ENCODE measurements at regions not wholly inside any gene's neighbourhood (a gene's known extent, or its start where the extent isn't known, plus 50 kb on each side); places are given as distances from the start of the nearest gene placed in this dataset.
"Not testable (repeated sequence)": the region's sequence is repeated elsewhere in the genome, so short reads cannot be mapped to it uniquely, and the experiment has no call there.

DNA sequence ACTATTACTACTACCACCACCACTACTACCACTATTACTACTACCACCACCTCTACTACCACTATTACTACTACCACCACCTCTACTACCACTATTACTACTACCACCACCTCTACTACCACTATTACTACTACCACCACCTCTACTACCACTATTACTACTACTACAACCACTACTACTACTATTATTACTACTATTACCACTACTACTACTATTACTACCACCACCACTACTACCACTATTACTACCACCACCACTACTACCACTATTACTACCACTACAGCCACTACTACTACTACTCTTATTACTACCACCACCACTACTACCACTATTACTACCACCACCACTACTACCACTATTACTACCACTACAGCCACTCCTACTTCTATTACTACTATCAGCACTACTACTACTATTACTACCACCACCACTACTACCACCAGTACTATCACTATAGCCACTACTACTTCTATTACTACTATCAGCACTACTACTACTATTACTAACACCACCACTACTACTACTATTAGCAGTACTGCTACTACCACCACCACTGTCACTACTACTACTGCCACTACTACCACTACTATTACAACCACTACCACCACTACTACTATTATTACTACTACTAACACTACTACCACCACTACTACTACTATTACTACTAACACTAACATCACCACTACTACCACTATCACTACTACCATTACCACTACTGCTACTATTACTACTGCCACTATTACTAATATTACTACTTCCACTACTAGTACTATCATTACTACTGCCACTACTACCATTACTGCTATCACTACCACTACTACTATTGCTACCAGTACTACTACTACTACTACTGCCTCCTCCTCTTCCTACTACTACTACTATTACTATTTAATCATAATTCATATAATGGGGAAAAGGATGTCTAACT lies 669.2 kb upstream of the SOX11 start:
- DNase-seq: not testable (repeated sequence)

DNA sequence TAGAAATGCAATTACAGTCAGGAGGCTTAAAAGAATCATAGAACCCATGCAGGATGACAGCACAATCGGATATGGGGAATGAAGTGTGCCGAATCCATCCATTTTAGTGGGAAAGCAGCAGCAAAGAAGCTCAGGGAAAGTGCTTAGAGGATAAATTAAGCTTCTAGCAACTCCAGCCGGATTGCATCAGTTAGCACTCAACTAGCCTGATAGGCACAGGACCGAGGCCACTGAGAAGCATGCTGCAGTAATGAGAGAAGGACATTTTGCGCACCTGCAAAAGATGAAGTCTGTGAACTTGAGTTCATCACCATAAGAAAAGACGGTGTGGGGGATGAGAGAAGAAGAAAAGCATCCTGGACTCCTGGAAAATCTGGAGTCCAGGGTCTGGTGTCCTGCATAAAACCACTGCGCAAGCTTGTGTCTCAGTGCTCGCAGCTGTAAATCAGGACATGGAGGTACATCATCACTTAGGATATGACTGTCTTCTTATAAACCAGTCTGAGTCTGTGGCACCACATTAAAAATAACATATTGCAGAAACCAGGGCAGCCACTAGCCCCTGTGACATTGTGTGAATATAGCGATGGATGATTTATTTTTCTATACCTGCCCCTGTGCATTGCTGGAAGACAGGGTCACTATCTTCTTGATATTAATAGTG lies 665.5 kb upstream of the SOX11 start:
- no peak for DNase-seq

DNA sequence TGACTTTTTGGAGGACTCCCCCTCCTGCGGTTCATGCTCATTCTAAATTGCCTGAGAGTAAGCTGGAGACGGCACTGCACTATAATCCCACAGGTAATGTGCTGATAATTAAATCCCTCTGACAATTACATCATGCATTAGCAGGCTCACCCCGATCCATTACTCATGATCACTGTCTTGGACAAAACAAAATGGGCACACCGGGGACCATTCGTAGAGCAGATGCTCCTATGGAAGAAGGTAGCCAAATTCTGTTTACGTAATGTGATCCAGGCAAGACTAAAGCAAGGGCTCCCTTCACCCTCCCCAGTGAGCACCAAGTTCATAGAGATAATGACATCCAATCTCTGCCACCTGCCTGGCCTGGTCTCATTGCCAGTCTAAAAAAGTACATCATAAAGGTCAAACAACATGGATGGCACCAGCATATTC lies 657.1 kb upstream of the SOX11 start:
- peak; percentile 20 to 50 for DNase-seq

DNA sequence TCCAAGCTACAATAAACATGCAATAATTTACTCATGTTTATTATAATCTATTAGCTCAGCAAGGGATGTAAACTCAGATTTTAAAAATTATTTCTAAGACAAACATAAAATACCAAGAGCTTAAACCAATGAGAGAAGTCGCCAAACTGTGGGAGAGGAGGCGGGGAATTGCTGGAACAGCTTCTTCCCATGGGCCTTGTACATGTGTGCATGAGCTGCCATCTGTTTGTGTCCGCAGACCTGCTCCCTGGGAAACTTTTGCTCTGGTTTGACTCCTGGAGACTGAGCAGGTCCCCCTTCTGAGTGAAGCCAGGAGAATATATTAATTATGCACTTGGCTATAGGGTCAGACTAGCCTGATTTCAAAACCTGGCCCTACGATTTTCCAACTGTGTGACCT lies 655.9 kb upstream of the SOX11 start:
- no peak for DNase-seq

DNA sequence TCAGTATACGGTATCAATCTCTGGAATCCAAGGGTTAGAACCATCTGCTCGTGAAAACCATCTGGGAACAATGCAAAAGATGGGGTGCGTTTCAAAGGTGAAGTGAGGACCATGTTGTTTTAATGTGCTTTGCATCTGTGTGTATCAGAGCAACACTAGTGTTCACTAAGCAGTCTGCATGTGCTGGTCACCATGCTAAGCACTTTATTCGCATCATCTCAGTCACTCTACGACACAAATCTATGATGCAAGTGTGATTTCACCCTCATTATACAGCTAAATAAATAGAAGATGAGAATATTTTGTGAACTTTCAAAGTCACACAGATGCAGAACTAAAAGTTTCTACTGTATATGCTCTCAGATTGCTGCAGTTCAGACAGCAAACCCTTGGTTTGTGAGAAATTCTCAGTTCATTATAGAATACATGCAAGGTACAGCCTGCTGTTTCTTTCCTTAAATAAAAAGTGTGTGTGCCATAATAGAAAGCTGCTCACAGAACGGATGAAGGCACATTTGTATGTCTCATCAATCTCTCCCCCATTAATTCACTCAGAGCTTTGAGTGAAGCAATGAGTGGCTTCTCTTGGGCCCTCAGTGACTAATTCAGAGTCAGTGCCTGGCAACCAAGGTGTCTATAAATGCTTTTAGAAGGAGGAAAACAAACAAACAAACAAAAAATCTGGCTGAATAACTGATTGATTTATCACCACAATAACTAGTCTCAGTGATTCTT lies 652.8 kb upstream of the SOX11 start:
- DNase-seq: no peak

DNA sequence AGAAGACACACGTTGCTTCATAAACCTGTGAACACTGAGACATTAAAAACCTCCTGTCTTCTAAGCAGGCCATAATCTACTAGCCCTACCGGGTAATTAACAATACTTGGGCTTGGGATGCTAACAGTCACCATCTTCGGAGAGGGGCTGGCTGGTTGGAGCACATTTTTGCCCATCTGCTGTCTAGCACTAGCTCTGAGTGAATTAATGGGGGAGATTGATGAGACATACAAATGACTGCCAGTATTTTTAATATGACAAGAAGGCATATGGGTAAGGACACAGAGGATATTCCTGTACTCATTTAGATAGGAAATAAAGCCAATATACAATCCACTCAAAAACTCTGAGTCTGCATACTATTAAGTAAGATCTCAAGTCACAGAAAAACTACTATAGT lies 651.6 kb upstream of the SOX11 start:
- DNase-seq: no peak

DNA sequence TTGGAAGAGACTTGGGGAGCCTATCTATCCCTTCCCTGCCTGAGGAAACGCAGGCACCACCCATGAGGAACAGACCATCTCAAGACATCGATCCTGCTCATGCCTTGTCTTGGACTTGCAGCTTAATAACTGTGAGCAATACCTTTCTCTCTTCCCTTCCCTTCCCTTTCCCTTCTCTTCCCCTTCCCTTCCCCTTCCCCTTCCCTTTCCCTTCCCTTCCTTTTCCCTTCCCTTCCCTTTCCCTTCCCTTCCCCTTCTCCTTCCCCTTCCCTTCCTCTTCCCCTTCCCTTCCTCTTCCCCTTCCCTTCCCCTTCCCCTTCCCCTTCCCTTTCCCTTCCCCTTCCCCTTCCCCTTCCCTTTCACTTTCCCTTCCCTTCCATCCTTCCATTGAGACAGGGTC lies 650.7 kb upstream of the SOX11 start:
- no peak for DNase-seq

DNA sequence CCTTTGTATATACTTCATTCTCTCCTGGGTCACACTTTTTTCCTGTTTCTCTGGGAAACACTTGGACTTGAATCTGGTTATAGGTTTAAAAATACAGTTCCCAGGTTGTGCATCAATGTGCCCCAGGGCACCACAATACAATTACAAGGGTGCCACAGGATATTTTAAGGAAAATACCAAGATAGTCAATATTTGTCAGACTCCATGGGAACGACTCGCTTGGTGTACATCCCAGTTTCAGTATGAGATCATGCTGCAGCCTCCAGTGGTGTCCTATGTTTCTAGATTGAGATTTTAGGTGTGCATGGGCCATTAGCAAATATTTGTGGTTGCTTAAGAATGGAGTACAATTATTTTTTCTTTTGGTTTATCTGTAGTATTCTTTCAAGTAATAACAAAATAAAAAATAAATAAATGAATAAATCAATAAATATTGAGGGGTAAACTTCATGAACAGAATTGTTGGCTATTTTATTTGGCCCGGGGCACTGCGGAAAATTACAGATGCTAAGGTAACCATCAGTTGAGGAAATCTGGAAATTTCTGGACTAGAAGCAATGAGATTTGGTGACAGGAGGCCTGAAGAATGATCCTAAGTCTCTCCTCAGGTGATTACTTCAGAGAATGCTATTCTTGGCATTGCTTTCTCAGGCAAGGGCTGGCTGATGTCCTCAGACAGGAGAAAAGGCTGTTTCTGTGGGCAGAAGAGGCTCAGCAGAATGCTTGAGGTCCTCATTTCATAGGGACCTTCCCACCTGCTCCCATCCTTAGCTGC lies 649.3 kb upstream of the SOX11 start:
- no peak for DNase-seq

DNA sequence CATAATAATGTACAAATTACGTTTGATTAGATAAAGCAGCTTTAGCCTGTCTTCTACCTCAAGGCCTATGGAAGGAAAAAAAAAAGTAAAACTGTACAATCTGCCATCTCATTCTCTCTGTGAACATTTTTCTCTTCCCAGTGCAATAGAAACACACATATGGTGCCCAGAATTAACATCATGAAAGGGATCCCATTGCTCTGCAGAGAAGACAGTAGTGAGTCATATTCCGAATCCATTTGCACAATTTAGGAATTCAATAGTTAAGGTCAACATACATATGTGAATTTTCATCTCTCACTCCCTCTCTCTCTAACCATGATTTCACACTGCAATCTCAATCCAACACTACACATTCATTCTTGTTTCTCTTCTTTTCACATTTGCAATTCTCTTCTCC lies 640.9 kb upstream of the SOX11 start:
- no peak for DNase-seq

DNA sequence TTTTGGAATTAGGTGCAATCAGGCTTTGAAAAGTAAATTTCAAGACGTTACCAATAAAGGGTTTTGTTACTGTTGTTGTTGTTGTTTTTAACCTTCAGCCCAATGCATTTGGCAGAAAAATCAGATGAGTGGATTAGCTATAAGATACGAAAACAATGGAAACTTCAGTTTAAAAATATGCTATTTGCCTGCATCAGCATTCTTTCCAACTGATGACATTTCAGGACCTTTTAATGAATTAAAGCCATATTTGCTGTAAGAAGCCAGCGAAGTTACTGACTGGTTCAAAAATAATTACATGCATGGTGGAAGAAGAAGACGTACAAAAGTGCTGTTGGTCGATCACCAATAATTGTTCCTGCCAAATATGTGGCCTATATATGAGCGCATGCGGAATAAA lies 639.3 kb upstream of the SOX11 start:
- no peak for DNase-seq

DNA sequence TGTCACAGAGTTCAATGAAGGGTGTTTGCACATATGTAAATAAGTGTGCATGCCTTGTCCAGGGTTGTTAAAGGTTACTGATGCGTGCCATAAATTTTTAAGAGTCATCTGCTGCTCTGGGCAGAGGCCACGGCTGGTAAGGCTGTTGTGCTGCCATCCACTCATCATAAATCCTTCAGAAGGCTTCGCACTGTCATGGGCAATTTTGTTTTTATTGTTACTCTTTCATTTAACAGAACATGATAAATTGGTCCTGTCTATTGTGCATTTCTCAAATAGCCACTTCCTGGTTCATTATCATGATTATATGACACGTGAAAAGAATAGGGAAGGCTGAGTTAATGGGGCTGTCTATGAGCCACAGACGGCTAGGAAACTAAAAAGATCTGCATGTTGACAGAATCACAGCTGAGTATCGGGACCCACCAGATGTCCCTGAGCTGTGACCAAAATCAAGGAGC lies 634.3 kb upstream of the SOX11 start:
- peak; percentile 98 to 99 for DNase-seq

DNA sequence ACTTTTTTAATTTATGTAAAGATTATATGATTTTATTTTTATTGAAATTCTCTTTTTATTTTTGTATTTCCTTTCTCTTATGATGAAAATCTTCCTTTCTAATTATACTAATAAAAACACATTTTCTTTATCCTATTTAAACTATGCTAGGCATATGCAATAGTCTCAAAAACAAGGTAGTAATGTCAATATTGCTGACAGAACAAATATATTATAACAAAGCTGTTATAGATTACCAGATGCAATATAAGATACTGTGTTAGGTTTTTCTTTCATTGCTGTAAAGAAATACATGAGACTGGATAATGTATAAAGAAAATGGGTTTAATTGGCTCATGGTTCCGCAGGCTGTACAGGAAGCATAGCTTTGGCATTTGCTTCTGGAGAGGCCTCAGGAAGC lies 631.2 kb upstream of the SOX11 start:
- DNase-seq: no peak

DNA sequence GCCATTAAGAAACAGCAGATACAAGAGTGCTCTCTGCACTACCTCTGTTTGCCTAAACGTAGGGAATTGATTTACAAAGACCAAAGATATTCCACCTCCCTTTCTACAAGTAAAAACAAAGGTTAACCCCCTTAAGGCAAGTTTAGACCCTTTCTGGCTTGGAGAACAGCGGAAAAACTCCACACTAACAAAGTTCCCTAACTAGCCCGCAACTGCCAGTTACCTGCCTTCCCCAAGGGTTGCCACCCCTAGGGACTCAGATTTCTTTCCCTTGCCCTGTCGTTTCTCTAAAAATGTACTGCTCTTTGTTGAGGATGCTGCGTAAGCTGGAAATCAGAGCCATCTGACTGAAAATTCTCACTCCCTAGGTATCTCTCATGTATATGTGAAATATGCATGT lies 627.5 kb upstream of the SOX11 start:
- DNase-seq: no peak

DNA sequence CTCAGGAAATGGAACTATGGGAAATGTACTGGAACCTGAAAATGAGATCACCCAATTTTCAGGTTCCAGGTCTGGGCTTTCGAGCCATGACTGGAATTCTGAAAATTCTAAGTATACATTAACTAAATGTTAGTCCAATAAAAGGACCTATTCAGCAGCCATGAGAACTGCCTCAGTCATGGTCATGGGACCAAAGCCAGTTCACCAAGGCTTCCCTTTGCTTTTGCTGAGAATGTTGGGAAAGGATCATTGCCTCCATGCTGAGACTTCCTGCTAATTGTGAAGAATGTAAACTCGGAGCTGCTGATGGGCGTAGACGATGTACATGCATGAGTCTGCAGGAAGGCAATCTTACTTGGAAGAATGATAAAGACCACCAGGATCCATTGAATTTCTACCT lies 624.4 kb upstream of the SOX11 start:
- DNase-seq: no peak

DNA sequence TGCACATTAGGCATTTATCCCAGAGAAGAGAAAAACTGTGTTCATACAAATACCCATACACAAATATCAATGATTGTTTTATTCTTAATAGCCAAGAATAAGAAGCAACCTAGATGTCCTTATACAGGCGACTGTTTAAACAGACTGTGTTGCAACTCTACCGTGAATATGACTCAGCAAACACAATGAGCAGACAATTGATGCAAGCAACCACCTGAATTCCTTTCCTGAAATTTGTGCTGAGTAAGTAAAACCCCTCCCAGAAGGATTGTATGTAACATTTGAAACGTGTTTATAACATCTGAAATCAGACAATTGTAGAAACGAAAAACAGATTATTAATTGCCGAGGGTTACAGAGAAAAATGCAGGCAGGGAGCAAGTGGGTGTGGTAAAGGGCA lies 621.9 kb upstream of the SOX11 start:
- peak; percentile 69 to 70 for DNase-seq

DNA sequence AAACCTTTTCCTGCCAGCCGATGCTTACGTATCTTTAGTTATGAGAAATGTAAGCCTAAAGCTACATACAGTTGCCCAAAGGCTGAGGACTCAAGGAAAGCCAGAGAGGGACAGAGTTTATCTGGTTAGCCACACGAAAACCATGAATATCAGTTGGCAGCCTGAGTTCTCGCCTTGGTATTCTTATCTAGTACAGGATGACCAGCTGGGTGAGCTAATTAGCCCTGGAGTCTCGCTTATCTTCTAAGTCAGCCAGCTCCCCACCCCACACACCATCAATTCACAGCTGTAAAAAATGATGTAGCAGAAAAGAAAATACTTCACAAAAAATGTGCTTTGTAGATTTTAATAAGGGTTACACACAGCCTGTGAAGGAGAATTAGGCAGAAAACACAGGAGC lies 617.5 kb upstream of the SOX11 start:
- DNase-seq: no peak

DNA sequence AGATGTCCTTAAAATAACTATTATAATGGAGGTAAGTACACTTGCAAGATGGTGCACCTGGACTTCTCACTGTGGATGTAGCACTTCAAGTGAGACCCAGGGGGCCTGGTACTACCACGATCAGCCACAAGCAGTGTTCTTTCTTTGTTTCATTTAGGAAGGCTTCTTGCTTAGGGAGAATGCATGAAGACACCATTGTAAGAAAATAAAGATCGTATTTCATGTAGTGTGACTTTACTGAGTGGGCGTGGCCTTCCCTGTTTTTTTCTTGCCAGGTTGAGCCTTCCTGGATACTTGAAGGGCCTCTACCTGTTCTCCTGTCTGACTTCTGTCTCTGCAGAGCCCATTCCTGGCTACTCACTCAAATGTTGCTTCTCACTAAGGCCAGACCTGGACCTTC lies 615.6 kb upstream of the SOX11 start:
- DNase-seq: peak in 1 of 2 experiments; percentile 3

DNA sequence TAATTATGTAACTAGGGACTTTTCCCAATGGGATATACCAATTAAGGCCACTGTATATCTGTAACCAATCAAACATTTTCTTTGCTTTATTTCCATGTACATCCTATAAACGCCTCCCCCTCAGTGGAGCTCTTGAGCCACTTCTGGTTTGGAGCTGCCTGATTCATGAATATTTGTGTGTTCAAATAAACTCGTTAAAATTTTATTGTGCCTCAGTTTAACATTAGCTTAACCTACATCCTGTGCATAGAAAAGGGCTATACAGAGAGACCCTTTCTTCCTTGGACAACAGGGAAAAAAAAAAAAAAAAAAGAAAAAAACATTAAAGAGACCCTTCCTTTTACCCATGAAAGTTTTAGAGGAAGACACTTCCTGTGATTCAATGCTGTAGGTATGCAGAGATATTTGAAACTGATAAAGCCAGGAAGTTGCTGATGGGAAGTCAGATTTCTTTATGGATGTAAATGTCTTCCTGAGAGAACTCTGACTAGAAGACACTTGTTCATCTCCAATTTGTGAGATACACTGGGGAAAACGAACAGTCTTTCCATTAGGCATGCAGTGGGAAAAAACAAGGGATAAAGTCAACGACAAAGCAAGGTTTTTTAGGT lies 614.6 kb upstream of the SOX11 start:
- DNase-seq: peak in 1 of 2 experiments; percentile 2

DNA sequence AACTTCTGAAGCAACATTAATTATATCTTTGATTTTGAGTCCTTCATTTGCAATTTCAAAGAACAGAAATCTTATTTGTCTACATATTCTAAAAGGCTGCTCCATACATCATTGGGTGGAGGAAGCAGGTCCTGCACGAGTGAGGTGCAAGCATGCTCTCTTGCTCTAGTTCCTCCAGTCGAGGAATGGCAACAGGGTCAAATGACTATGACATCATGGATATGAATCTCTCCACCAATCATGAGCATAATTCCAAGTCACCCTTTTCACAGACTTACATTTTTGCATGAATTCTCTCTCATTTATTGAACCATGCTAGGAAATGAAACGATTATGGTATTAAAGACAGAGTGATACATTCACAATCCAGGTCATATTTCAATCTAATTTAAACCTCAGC lies 608.8 kb upstream of the SOX11 start:
- DNase-seq: no peak

DNA sequence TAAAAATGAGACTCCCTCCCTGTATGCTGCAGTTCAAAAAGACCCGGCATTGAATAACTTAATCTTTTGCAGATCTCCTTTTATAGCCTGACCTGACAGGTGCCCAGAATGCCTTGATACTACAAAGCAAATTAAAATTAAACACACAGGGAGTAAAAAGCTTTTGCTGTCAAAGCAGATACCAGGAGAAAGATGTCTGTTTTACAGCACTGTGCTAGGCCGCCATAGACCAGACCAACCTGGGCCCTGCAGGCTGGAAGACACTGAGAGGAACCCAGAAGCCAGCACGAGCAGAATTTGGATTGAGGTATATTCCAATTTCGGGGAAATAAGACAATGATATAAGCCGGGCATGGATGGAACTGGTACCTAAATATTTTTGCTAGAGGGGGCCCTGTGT lies 602.8 kb upstream of the SOX11 start:
- DNase-seq: no peak

DNA sequence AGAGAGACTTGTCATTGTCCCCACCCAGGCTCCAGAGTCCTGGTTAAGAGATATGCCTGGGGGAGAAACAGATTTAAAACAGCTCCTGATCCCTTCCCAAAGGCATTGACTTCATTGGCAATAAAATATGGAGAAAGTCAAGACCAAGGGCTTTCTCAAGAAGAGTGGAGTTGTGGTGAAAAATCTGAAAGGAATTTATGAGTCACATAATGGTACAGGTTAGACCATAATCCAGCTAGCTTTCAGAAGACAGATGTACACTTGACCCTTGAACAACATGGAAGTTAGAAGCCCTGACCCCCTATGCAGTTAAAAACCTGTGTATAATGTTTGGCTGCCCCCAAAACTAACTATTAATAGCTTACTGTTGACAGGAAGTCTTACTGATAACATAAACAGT lies 599.1 kb upstream of the SOX11 start:
- no peak for DNase-seq

DNA sequence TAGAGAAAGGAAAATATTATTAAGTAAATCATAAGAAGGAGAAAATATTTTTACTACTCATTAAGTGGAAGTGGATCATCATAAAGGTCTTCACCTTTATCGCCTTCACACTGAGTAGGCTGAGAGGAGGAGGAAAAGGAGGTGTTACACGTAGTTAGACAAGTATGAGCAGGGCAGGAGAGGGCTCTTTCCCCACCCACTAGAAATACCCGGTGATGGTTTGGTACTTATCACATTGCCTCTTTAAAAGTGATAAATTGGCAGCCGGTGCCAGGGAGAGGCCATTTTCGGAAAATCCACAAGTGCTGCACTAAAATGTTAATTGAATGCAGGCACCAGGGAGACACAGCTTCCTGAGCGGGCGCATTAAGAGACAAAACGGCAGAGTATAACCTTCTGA lies 598.7 kb upstream of the SOX11 start:
- DNase-seq: no peak

All from SHP77 (cell line).